22Rv1 (cell line): ENCODE measurements at regions not wholly inside any gene's neighbourhood (a gene's known extent, or its start where the extent isn't known, plus 50 kb on each side); places are given as distances from the start of the nearest gene placed in this dataset.

Experiments
- H3K27ac ChIP-seq: fragments of 450-650 bp; 2 replicates; pipeline ENCODE4 v1.5.1; 2017
- ZFX ChIP-seq: fragments of 450-650 bp; IDR thresholded peaks from 2 replicates; pipeline ENCODE4 v1.6.1; 2017; ENCODE audit warnings: antibody characterized with exemption, borderline replicate concordance
- TF ChIP-seq, protein P1 (sequence below): fragments of 450-650 bp; IDR thresholded peaks from 2 replicates; pipeline ENCODE4 v1.5.1; 2017; ENCODE audit warnings: mild to moderate bottlenecking

DNA sequence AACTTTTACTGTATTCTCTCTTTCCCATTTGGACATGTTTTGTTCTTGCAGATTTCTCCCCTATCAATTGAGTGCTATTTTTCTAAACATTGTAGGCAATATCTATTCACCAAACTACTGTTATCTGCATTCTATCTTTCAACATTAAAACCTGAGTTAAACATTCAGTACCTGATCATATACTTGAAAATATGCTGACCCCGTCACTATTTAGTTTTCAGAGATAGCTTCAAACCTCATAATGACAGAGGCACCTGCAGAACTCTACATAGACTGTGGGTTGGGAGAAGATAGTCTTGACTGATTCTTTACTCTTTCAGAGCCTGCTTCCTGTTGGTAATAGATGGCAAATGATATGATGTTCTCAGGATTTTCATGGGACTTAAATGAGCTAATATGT lies 965.7 kb upstream of the GOT2 start:
- H3K27ac ChIP-seq, result no peak overlapping the region
- TF ChIP-seq, protein P1, sequence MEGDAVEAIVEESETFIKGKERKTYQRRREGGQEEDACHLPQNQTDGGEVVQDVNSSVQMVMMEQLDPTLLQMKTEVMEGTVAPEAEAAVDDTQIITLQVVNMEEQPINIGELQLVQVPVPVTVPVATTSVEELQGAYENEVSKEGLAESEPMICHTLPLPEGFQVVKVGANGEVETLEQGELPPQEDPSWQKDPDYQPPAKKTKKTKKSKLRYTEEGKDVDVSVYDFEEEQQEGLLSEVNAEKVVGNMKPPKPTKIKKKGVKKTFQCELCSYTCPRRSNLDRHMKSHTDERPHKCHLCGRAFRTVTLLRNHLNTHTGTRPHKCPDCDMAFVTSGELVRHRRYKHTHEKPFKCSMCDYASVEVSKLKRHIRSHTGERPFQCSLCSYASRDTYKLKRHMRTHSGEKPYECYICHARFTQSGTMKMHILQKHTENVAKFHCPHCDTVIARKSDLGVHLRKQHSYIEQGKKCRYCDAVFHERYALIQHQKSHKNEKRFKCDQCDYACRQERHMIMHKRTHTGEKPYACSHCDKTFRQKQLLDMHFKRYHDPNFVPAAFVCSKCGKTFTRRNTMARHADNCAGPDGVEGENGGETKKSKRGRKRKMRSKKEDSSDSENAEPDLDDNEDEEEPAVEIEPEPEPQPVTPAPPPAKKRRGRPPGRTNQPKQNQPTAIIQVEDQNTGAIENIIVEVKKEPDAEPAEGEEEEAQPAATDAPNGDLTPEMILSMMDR, result no peak
- no peak for TF ChIP-seq ZFX

GRCh38 chr16:59698346-59699020 lies 964.4 kb upstream of the GOT2 start:
- H3K27ac ChIP-seq, result no peak overlapping the region
- no peak for TF ChIP-seq ZFX

DNA sequence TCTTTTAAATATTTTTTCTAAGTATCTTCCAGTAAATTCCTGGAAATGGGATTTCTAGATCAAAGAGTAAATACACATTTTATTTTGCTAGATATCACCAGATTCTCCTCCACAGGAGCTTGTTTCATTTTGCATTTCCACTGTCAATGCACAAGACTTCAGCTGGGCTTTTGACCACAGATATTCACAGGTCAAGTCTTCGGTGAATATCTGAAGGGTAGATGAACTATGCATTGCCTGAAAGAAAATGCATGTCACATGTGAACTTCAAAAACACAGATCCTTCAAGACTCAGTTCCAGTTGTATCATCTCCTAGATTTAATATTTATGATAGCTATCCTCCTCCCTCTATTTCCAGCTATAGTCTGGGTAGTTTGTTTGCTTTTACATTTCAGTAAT lies 963.6 kb upstream of the GOT2 start:
- no peak overlapping the region for H3K27ac ChIP-seq
- no peak for TF ChIP-seq ZFX
- TF ChIP-seq, protein P1, result no peak

DNA sequence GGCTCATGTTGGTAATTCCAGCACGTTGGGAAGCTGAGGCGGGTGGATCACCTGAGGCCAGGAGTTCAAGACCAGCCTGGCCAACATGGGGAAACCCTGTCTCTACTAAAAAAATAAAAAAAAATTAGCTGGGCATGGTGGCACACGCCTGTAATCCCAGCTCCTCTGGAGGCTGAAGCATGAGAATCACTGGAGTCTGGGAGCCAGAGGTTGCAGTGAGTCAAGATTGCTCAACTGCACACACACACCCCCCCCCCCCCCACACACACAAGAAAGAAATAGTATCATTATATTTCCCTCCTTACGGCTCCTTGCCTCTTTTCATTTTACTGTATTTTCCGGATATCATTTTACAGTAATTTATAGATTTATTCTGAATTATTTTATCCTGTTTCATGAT lies 963.1 kb upstream of the GOT2 start:
- TF ChIP-seq ZFX, result no peak
- TF ChIP-seq, protein P1, result no peak
- no peak overlapping the region for H3K27ac ChIP-seq

- no peak for TF ChIP-seq ZFX
- TF ChIP-seq, protein P1, result no peak
- no peak overlapping the region for H3K27ac ChIP-seq
Observed at GRCh38 chr16:59696495-59696894, 962.4 kb upstream of the GOT2 start.

DNA sequence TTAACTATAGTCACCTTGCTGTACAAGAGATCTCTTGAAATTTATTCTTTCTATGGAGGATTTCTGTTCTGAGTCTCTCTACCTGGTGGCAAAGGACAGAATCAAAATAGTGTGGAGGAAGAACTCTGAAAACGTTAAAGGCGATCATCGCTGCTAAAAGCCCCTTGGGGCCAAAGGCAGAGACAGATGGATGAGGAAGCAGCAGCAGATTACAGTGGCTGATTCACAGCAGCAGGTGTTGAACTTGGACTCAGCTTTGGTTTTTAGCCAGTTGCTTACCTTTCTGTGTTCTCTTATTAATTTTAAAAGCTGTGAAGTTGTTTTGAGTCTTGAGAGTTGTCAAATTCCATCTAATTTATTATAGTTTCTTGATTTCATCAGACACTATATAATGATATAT lies 956.1 kb upstream of the GOT2 start:
- TF ChIP-seq ZFX, result no peak
- TF ChIP-seq, protein P1, result no peak
- H3K27ac ChIP-seq, result no peak overlapping the region

DNA sequence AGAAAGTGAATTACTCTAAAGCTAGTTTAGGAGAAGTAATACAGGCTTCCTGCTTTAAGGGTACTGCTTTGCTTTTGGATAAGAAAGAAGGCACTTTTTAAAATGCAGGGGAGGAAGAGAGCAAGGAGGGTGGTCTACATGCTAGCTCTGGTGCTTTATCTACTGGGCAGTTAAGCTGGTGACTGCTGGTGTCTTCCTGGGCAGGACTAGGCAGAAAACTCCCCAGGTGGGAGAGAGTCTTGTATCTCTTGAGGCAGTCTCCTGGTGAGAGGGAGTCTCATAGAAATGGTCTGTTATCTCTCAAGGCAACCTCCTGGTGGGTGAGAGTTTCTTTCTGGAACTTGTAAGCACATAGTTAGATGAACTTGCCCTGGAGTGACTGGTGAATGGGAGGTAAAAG lies 953.9 kb upstream of the GOT2 start:
- no peak for TF ChIP-seq ZFX
- TF ChIP-seq, protein P1, result no peak
- no peak overlapping the region for H3K27ac ChIP-seq

GRCh38 chr16:59686405-59686804 lies 952.3 kb upstream of the GOT2 start:
- H3K27ac ChIP-seq, result no peak overlapping the region
- TF ChIP-seq, protein P1, result no peak
- TF ChIP-seq ZFX, result no peak
